PC-9 (cell line): ENCODE measurements at regions not wholly inside any gene's neighbourhood (a gene's known extent, or its start where the extent isn't known, plus 50 kb on each side); places are given as distances from the start of the nearest gene placed in this dataset.

Experiments
- EZH2 ChIP-seq: fragments of 200-600 bp; sonication (generic); IDR thresholded peaks from 2 replicates; pipeline ENCODE4 v1.8.0; 2017; ENCODE audit warnings: antibody characterized with exemption, low read depth
- TF ChIP-seq, protein P1 (sequence below): fragments of 200-600 bp; sonication (generic); conservative IDR thresholded peaks from 2 replicates; pipeline ENCODE4 v1.6.1; 2017; ENCODE audit warnings: mixed run types, antibody characterized with exemption, mild to moderate bottlenecking, moderate library complexity

- TF ChIP-seq, protein P1, sequence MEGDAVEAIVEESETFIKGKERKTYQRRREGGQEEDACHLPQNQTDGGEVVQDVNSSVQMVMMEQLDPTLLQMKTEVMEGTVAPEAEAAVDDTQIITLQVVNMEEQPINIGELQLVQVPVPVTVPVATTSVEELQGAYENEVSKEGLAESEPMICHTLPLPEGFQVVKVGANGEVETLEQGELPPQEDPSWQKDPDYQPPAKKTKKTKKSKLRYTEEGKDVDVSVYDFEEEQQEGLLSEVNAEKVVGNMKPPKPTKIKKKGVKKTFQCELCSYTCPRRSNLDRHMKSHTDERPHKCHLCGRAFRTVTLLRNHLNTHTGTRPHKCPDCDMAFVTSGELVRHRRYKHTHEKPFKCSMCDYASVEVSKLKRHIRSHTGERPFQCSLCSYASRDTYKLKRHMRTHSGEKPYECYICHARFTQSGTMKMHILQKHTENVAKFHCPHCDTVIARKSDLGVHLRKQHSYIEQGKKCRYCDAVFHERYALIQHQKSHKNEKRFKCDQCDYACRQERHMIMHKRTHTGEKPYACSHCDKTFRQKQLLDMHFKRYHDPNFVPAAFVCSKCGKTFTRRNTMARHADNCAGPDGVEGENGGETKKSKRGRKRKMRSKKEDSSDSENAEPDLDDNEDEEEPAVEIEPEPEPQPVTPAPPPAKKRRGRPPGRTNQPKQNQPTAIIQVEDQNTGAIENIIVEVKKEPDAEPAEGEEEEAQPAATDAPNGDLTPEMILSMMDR, result no peak
- no peak for TF ChIP-seq EZH2
Observed at GRCh38 chr5:167642779-167643517, 648.5 kb upstream of the WWC1 start.
